Transverse colon (tissue), 4 donors: ENCODE measurements at regions not wholly inside any gene's neighbourhood (a gene's known extent, or its start where the extent isn't known, plus 50 kb on each side); places are given as distances from the start of the nearest gene placed in this dataset.
A peak's percentile ranks its signal among the peaks of the same experiment; 100 is the strongest.
"Not testable (repeated sequence)": the region's sequence is repeated elsewhere in the genome, so short reads cannot be mapped to it uniquely, and the experiment has no call there.

Experiments
- DNase-seq: peaks from one replicate; pipeline ENCODE4 v3.0.0-alpha.2; 2019
- H3K27ac ChIP-seq, 4 donors: fragments of 200-600 bp; sonication (generic); 2 replicates each; pipeline ENCODE4 v1.5.1; 2016 to 2018; ENCODE audit warnings: inconsistent platforms in 4 of 4
- H3K27me3 ChIP-seq: fragments of 200-600 bp; sonication (generic); 2 replicates; pipeline ENCODE4 v1.5.1; 2017; ENCODE audit warnings: inconsistent platforms
- H3K36me3 ChIP-seq, 4 donors: fragments of 200-600 bp; sonication (generic); 2 replicates each; pipeline ENCODE4 v1.5.1; 2017 to 2019; ENCODE audit warnings: inconsistent platforms in 4 of 4
- H3K4me1 ChIP-seq, 4 donors: fragments of 200-600 bp; sonication (generic); 2 replicates each; pipeline ENCODE4 v1.5.1; 2017 to 2020; ENCODE audit warnings: inconsistent platforms in 4 of 4
- H3K4me3 ChIP-seq, 4 donors: fragments of 200-600 bp; sonication (generic); 1 replicate in 1 of 4; 2 replicates in 3 of 4; pipeline versions ENCODE4 v1.5.1 to v1.6.1; 2017 to 2019; ENCODE audit warnings: inconsistent platforms in 4 of 4
- H3K9me3 ChIP-seq, 2 donors: fragments of 200-600 bp; sonication (generic); 2 replicates each; pipeline ENCODE4 v1.5.1; 2017 to 2019; ENCODE audit warnings: inconsistent platforms in 2 of 2
- EP300 ChIP-seq: sonication (generic); formaldehyde crosslinking; IDR thresholded peaks from one replicate; pipeline ENCODE4 v1.6.1; 2017; ENCODE audit warnings: antibody characterized with exemption, low read depth
- POLR2A ChIP-seq: fragments of 450-650 bp; IDR thresholded peaks from one replicate; pipeline ENCODE4 v1.6.1; 2016; ENCODE audit warnings: antibody characterized with exemption, mild to moderate bottlenecking, moderate library complexity
- POLR2AphosphoS5 ChIP-seq, 3 donors: sonication (generic); formaldehyde crosslinking; IDR thresholded peaks; one replicate each; pipeline ENCODE4 v1.6.1; 2016; ENCODE audit warnings: antibody characterized with exemption in 3 of 3
- WGBS, 2 donors: methylation state at CpG; one replicate each; pipeline ENCODE4 v1.1.5; 2018; ENCODE audit warnings: low coverage in 1 of 2; 5-methylcytosine and 5-hydroxymethylcytosine counted together
- in situ Hi-C, 4 donors: fragments of 200-750 bp; cut with MboI; loops; one replicate each; pipeline versions ENCODE4 v1.15.0 to v1.15.1; 2017; ENCODE audit warnings: low sequenced_read_pairs in 3 of 4, low pct_ligation_motif_present in 1 of 4, low pct_unique_long_range_greater_than_20kb in 1 of 4
- intact Hi-C: fragments of 100-400 bp; cut with DNase I; formaldehyde crosslinking; loops from one replicate; pipeline ENCODE4 v1.15.1; 2023; ENCODE audit warnings: low total_unique reads
- TF ChIP-seq, protein P1 (sequence below), 5 experiments: fragments of 200-600 bp in 3 of 5; fragments of 450-650 bp in 2 of 5; sonication (generic) in 3 of 5; IDR thresholded peaks; 1 replicate in 2 of 5; 2 replicates in 3 of 5; pipeline ENCODE4 v1.5.1; 2016 to 2017; ENCODE audit warnings: antibody characterized with exemption in 5 of 5, inconsistent platforms in 3 of 5, mild to moderate bottlenecking in 2 of 5, moderate library complexity in 1 of 5

DNA sequence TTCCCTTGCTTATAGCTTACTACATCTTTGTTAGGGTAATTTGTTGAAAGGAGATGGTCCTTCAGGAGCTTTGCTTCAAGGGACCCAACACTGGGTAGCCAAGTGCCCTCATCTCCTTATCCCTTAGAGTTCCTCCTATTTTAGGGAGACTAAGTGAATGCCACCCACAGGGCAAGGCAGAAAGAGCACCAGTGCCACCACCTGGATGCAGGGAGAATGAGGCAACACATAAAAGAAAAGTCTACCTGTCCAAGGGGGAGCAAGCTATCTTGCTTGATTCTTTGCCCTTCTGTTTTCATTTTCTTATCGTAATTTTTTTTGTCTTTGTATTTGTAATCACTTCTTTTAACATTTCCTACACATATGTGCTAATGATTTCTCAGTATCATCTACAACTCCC is 205.5 kb downstream of the NPR3 start:
- in situ Hi-C loops (no loop called here), intact Hi-C loops (no loop called here)
- TF ChIP-seq, protein P1, sequence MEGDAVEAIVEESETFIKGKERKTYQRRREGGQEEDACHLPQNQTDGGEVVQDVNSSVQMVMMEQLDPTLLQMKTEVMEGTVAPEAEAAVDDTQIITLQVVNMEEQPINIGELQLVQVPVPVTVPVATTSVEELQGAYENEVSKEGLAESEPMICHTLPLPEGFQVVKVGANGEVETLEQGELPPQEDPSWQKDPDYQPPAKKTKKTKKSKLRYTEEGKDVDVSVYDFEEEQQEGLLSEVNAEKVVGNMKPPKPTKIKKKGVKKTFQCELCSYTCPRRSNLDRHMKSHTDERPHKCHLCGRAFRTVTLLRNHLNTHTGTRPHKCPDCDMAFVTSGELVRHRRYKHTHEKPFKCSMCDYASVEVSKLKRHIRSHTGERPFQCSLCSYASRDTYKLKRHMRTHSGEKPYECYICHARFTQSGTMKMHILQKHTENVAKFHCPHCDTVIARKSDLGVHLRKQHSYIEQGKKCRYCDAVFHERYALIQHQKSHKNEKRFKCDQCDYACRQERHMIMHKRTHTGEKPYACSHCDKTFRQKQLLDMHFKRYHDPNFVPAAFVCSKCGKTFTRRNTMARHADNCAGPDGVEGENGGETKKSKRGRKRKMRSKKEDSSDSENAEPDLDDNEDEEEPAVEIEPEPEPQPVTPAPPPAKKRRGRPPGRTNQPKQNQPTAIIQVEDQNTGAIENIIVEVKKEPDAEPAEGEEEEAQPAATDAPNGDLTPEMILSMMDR (IDR thresholded peaks at IDR 0.05), result peak in 4 of 5 experiments; percentile 15 to 30 (median 16)
- TF ChIP-seq EP300 (no peak), POLR2AphosphoS5 (IDR thresholded peaks at IDR 0.05) (no peak), POLR2A (no peak)
- Histone ChIP-seq H3K36me3 (no peaks in the 10 kb centered on the region), H3K4me1 (no peaks in the 10 kb centered on the region), H3K27ac (no peak overlapping the region), H3K4me3 (no peak overlapping the region), H3K9me3 (no peaks in the 10 kb centered on the region), H3K27me3 (no peaks in the 10 kb centered on the region)
- WGBS, 2 donors, result 25 to 56% methylated on average over 1 of the region's 1 CpG
- DNase-seq, result no peak

DNA sequence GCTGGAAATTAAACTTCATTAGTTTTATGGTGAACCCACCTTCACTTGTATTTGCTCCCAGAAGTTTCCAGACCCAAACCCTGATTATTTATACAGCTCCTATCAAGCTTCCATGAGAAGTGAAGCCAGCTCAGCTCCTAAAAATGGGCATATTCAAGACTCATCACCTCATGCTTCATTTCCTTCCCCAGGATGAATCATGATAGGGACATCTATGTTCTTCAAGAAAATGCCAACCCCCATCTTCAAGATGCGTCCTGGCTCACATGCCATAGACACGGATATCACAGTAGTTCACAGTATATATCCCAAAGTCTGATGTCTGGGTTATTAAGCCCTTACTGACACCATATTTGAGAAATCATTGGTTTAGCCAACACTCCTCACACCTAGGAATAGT is 217.6 kb downstream of the NPR3 start:
- Histone ChIP-seq H3K4me1 (no peaks in the 10 kb centered on the region), H3K4me3 (no peak overlapping the region), H3K36me3 (no peaks in the 10 kb centered on the region), H3K27ac (no peak overlapping the region), H3K9me3 (no peaks in the 10 kb centered on the region), H3K27me3 (no peaks in the 10 kb centered on the region)
- in situ Hi-C loops (no loop called here), intact Hi-C loops (no loop called here)
- TF ChIP-seq EP300 (no peak), POLR2A (no peak), POLR2AphosphoS5 (IDR thresholded peaks at IDR 0.05) (no peak)
- TF ChIP-seq, protein P1 (IDR thresholded peaks at IDR 0.05), result no peak
- 66 to 96% methylated on average over 2 of the region's 2 CpGs for WGBS, 2 donors
- no peak for DNase-seq

DNA sequence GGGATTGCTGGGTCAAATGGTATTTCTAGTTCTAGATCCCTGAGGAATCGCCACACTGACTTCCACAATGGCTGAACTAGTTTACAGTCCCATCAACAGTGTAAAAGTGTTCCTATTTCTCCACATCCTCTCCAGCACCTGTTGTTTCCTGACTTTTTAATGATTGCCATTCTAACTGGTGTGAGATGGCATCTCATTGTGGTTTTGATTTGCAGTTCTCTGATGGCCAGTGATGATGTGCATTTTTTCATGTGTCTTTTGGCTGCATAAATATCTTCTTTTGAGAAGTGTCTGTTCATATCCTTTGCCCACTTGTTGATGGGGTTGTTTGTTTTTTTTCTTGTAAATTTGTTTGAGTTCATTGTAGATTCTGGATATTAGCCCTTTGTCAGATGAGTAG is 220.3 kb downstream of the NPR3 start:
- H3K4me1 ChIP-seq, intact Hi-C loops, H3K36me3 ChIP-seq, DNase-seq, H3K9me3 ChIP-seq, H3K27me3 ChIP-seq, H3K27ac ChIP-seq, H3K4me3 ChIP-seq, in situ Hi-C loops: not testable (repeated sequence)
- WGBS, 2 donors, result 80% methylated on average over 1 of the region's 1 CpG; no CpG with 5 or more reads in 1 of the 2 donors

DNA sequence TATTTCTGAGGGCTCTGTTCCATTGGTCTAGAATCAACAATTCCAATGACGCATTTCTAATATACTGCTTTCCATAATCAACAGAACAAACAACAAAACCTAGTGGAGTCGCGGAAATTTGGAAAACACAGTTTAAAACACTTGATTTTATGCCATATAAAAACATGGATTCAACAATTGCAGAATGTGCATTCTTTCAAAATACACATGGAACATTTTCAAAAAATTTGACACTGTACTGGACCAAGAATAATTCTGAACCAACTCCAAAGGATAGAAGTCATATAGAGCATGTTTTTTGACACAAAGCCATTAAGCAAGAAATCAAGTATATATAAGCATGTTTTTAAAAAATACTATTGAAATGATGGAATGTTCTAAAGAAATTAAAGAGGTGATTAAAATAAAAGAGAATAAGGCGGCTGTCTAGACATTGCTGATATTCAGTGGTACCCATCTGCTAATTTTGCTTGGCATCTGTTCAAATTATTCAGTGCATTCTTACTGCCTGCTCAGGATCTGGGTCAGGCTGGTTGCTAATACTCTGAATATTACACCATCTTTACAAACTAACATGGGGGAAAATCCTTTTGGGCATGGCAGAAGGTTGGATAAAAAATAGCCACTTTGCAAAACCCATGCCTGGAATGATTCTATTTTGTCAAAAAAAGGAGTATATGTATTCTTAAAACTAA is 221.3 kb downstream of the NPR3 start:
- Histone ChIP-seq H3K27ac (no peak overlapping the region), H3K36me3 (no peaks in the 10 kb centered on the region), H3K27me3 (no peaks in the 10 kb centered on the region), H3K9me3 (no peaks in the 10 kb centered on the region), H3K4me1 (no peaks in the 10 kb centered on the region), H3K4me3 (no peak overlapping the region)
- WGBS, 2 donors, result 61 to 67% methylated on average over 4 of the region's 4 CpGs
- DNase-seq, result no peak
- intact Hi-C loops (no loop called here), in situ Hi-C loops (no loop called here)
- no peak for TF ChIP-seq EP300
- TF ChIP-seq, protein P1 (IDR thresholded peaks at IDR 0.05), result no peak
- no peak for TF ChIP-seq POLR2A
- TF ChIP-seq POLR2AphosphoS5 (IDR thresholded peaks at IDR 0.05), result no peak

DNA sequence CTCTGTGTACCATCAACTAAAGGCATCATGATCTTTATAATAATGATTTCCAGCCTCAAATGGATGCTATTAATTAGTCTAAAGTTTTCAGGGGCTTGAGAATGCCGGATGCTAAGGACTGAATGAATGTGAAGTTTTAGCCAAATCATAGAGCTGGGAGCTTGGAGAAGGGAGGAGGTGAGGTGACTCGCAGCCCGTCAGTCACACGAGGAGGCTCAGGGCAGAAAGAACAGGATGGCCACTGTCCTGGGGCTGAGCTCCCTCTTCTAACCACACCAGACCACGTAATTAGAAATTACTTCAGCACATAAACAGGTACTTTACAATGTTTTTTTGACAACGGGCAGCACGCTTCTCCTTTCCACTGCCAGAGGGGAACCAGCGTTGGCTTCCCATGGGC is 222.6 kb downstream of the NPR3 start:
- Histone ChIP-seq H3K4me1 (no peaks in the 10 kb centered on the region), H3K4me3 (no peak overlapping the region), H3K36me3 (no peaks in the 10 kb centered on the region), H3K9me3 (no peaks in the 10 kb centered on the region), H3K27ac (no peak overlapping the region), H3K27me3 (no peaks in the 10 kb centered on the region)
- 88 to 90% methylated on average over 4 to 8 of the region's 8 CpGs for WGBS, 2 donors
- TF ChIP-seq POLR2A, result no peak
- TF ChIP-seq POLR2AphosphoS5 (IDR thresholded peaks at IDR 0.05), result no peak
- TF ChIP-seq, protein P1 (IDR thresholded peaks at IDR 0.05), result no peak
- no peak for TF ChIP-seq EP300
- in situ Hi-C loops, result no loop called here
- DNase-seq, result no peak
- intact Hi-C loops, result no loop called here
